ENCODE measurements at regions not wholly inside any gene's neighbourhood (a gene's known extent, or its start where the extent isn't known, plus 50 kb on each side); places are given as distances from the start of the nearest gene placed in this dataset.
"Not testable (repeated sequence)": the region's sequence is repeated elsewhere in the genome, so short reads cannot be mapped to it uniquely, and the experiment has no call there.

DNA sequence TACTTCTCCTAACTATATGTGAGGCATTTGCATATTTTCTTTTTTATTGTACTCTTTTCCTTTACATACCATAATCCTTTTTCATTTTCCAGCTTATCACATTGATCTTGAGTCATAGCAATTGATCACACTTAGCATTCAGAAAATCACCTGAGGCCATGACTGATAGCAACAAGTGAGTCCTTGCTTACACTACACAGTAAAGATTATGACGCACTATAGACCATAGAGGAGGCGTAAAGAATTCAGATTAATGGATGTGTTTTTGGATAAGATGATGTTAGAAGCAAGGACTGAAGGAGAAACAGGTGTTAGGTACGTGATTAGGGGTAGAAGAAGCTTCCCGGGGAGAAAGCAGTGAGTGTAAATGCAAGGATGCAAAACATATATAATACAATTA, 637.7 kb downstream of the ETNK1 start:
- no peak overlapping the region for H3K27ac ChIP-seq
- TF ChIP-seq CTCF (IDR thresholded peaks at IDR 0.05), result no peak
- TF ChIP-seq ZFX (IDR thresholded peaks at IDR 0.05; ENCODE audit: borderline replicate concordance), result no peak

- no peak for TF ChIP-seq CTCF (IDR thresholded peaks at IDR 0.05)
- no peak for TF ChIP-seq ZFX (IDR thresholded peaks at IDR 0.05; ENCODE audit: borderline replicate concordance)
- no peak overlapping the region for H3K27ac ChIP-seq
Measured at GRCh38 chr12:23277831-23278230, 652.9 kb downstream of the ETNK1 start.

- H3K27ac ChIP-seq, result no peak overlapping the region
Measured at GRCh38 chr12:23281295-23281694, 656.3 kb downstream of the ETNK1 start.

DNA sequence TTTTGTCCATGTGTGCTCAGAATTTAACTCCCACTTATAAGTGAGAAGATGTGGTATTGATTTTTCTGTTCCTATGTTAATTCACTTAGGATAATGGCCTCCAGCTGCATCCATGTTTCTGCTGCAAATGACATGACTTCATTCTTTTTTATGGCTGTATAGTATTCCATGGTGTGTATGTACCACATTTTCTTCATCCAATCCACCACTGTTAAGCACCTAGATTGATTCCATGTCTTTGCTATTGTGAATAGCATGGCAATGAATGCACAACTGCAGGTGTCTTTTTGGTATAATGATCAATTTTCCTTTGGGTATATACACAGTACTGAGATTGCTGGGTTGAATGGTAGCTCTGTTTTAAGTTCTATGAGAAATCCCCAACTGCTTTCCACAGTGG, 657.7 kb downstream of the ETNK1 start:
- no peak overlapping the region for H3K27ac ChIP-seq
- TF ChIP-seq CTCF (IDR thresholded peaks at IDR 0.05), result no peak
- no peak for TF ChIP-seq ZFX (IDR thresholded peaks at IDR 0.05; ENCODE audit: borderline replicate concordance)

More at GRCh38 chr12:23281295-23281694, 656.3 kb downstream of the ETNK1 start:
- TF ChIP-seq ZFX (IDR thresholded peaks at IDR 0.05; ENCODE audit: borderline replicate concordance) (no peak), CTCF (IDR thresholded peaks at IDR 0.05) (no peak)

DNA sequence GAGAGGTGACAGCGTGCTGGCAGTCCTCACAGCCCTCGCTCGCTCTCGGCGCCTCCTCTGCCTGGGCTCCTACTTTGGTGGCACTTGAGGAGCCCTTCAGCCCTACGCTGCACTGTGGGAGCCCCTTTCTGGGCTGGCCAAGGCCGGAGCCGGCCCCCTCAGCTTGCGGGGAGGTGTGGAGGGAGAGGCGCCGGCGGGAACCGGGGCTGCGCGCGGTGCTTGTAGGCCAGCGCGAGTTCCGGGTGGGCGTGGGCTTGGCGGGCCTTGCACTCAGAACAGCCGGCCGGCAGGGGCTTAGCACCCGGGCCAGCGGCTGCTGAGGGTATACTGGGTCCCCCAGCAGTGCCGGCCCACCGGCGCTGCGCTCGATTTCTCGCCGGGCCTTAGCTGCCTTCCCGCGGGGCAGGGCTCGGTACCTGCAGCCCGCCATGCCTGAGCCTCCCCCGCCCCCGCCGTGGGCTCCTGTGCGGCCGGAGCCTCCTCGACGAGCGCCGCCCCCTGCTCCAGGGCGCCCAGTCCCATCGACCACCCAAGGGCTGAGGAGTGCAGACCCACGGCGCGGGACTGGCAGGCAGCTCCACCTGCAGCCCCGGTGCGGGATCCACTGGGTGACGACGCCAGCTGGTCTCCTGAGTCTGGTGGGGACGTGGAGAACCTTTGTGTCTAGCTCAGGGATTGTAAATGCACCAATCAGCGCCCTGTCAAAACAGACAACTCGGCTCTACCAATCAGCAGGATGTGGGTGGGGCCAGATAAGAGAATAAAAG, 661.0 kb downstream of the ETNK1 start:
- not testable (repeated sequence) for H3K27ac ChIP-seq

- H3K27ac ChIP-seq, result no peak overlapping the region
- TF ChIP-seq CTCF (IDR thresholded peaks at IDR 0.05) (no peak), ZFX (IDR thresholded peaks at IDR 0.05; ENCODE audit: borderline replicate concordance) (no peak)
Measured at GRCh38 chr12:23290627-23291330, 658.7 kb downstream of the SOX5 start.

GRCh38 chr12:23303220-23303619, 646.2 kb downstream of the SOX5 start:
- H3K27ac ChIP-seq, result no peak overlapping the region
- no peak for TF ChIP-seq CTCF (IDR thresholded peaks at IDR 0.05)

Measured in 22Rv1 (cell line).